Right lobe of liver (tissue), 6 donors: ENCODE measurements at regions not wholly inside any gene's neighbourhood (a gene's known extent, or its start where the extent isn't known, plus 50 kb on each side); places are given as distances from the start of the nearest gene placed in this dataset.

Experiments used
- ATAC-seq, 4 donors: fragments of 200-7000 bp; cut with Tn5 transposase; one replicate each; pipeline ENCODE4 v1.9.1; 2020; ENCODE audit warnings: mild to moderate bottlenecking in 4 of 4, moderate library complexity in 4 of 4
- DNase-seq, 3 donors: peaks; one replicate each; pipeline ENCODE4 v3.0.0-alpha.2; 2020
- H3K27ac ChIP-seq, 3 donors: fragments of 200-600 bp; one replicate each; pipeline ENCODE4 v1.8.0; 2022
- H3K27me3 ChIP-seq, 2 donors: fragments of 200-600 bp; one replicate each; pipeline ENCODE4 v1.8.0; 2022
- H3K36me3 ChIP-seq, 4 donors: fragments of 200-600 bp; sonication (generic) in 1 of 4; one replicate each; pipeline versions ENCODE4 v1.5.1 to v1.8.0; 2017 to 2022; ENCODE audit warnings: control low read depth in 1 of 4
- H3K4me1 ChIP-seq, 4 donors: fragments of 200-600 bp; sonication (generic) in 1 of 4; one replicate each; pipeline versions ENCODE4 v1.5.1 to v1.8.0; 2017 to 2022; ENCODE audit warnings: control low read depth in 1 of 4
- H3K4me3 ChIP-seq, 3 donors: fragments of 200-600 bp; one replicate each; pipeline ENCODE4 v1.8.0; 2022
- H3K9me3 ChIP-seq, 4 donors: fragments of 200-600 bp; sonication (generic) in 1 of 4; one replicate each; pipeline versions ENCODE4 v1.5.1 to v1.8.0; 2017 to 2022; ENCODE audit warnings: control low read depth in 1 of 4
- CTCF ChIP-seq, 4 donors: fragments of 200-600 bp in 3 of 4; fragments of 450-650 bp in 1 of 4; IDR thresholded peaks; one replicate each; pipeline versions ENCODE4 v1.5.1 to v1.8.0; 2016 to 2022; ENCODE audit warnings: antibody characterized with exemption in 4 of 4, mild to moderate bottlenecking in 2 of 4
- POLR2A ChIP-seq: fragments of 450-650 bp; IDR thresholded peaks from one replicate; pipeline ENCODE4 v1.6.1; 2017; ENCODE audit warnings: antibody characterized with exemption, mild to moderate bottlenecking
- WGBS: methylation state at CpG from one replicate; pipeline ENCODE4 v1.1.6; 2018; ENCODE audit warnings: low coverage, low lambda C conversion rate; ENCODE audit not compliant: insufficient coverage; ENCODE audit errors: missing lambda C conversion rate; 5-methylcytosine and 5-hydroxymethylcytosine counted together
- intact Hi-C, 2 donors: fragments of 100-400 bp; cut with DNase I; formaldehyde crosslinking; loops; one replicate each; pipeline versions ENCODE4 v1.11.2 to v1.14.1; 2022
- donor health status: DM: no; HTN: yes; CAD: no.
- donor health status: DM: no; HTN: no; CAD: no.
- donor health status: DM: no; HTN: no; CAD: no.
- donor health status: DM: no; HTN: yes; CAD: no.
- donor health status: DM: no; HTN: yes; CAD: no.

GRCh38 chr2:147521936-147522335, 322.9 kb upstream of the ACVR2A start:
- ATAC-seq = no peak
- Histone ChIP-seq H3K4me1 (peaks cover 0 to 6% (median 0%) of the 10 kb centered on the region in 4 donors), H3K9me3 (no peaks in the 10 kb centered on the region), H3K27me3 (no peaks in the 10 kb centered on the region), H3K4me3 (no peak overlapping the region), H3K27ac (no peak overlapping the region), H3K36me3 (no peaks in the 10 kb centered on the region)
- intact Hi-C loops = no loop called here
- WGBS = 77% methylated on average over 3 of the region's 3 CpGs
- no peak for TF ChIP-seq CTCF (IDR thresholded peaks at IDR 0.05)
- TF ChIP-seq POLR2A = no peak
- DNase-seq = no peak

GRCh38 chr2:147520817-147521216, 324.0 kb upstream of the ACVR2A start:
- DNase-seq (no peak), ATAC-seq (no peak)
- H3K9me3 ChIP-seq = no peaks in the 10 kb centered on the region
- intact Hi-C loops = no loop called here
- H3K4me1 ChIP-seq = peaks cover 0 to under 1% (median 0%) of the 10 kb centered on the region in 4 donors
- no peak overlapping the region for H3K4me3 ChIP-seq
- TF ChIP-seq POLR2A = no peak
- TF ChIP-seq CTCF (IDR thresholded peaks at IDR 0.05) = no peak
- WGBS = 73% methylated on average over 2 of the region's 3 CpGs
- H3K27ac ChIP-seq = no peak overlapping the region
- no peaks in the 10 kb centered on the region for H3K36me3 ChIP-seq
- no peaks in the 10 kb centered on the region for H3K27me3 ChIP-seq

- Histone ChIP-seq H3K4me3 (no peak overlapping the region), H3K36me3 (no peaks in the 10 kb centered on the region), H3K4me1 (no peaks in the 10 kb centered on the region), H3K27me3 (no peaks in the 10 kb centered on the region), H3K27ac (no peak overlapping the region), H3K9me3 (no peaks in the 10 kb centered on the region)
- ATAC-seq (peak in 1 of 4 donors; percentile 45), DNase-seq (no peak)
- 71% methylated on average over 1 of the region's 2 CpGs for WGBS
- intact Hi-C loops = no loop called here
- TF ChIP-seq CTCF (IDR thresholded peaks at IDR 0.05) = no peak
- no peak for TF ChIP-seq POLR2A
Measured at GRCh38 chr2:147519178-147519577, 325.7 kb upstream of the ACVR2A start.

- no peaks in the 10 kb centered on the region for H3K36me3 ChIP-seq
- 36% methylated on average over 1 of the region's 1 CpG for WGBS
- TF ChIP-seq POLR2A = no peak
- H3K4me1 ChIP-seq = no peaks in the 10 kb centered on the region
- H3K4me3 ChIP-seq = no peak overlapping the region
- H3K9me3 ChIP-seq = no peaks in the 10 kb centered on the region
- H3K27ac ChIP-seq = no peak overlapping the region
- ATAC-seq (peak in 3 of 4 donors; percentile 44 to 80 (median 46)), DNase-seq (no peak)
- intact Hi-C loops = no loop called here
- H3K27me3 ChIP-seq = no peaks in the 10 kb centered on the region
Measured at GRCh38 chr2:147515213-147515612, 329.6 kb upstream of the ACVR2A start.

GRCh38 chr2:147512206-147512605, 332.6 kb upstream of the ACVR2A start:
- no peaks in the 10 kb centered on the region for H3K27me3 ChIP-seq
- DNase-seq (no peak), ATAC-seq (no peak)
- no peaks in the 10 kb centered on the region for H3K36me3 ChIP-seq
- no peak overlapping the region for H3K27ac ChIP-seq
- intact Hi-C loops = no loop called here
- H3K9me3 ChIP-seq = no peaks in the 10 kb centered on the region
- H3K4me3 ChIP-seq = no peak overlapping the region
- 50% methylated on average over 5 of the region's 5 CpGs for WGBS
- TF ChIP-seq POLR2A = no peak
- no peak for TF ChIP-seq CTCF (IDR thresholded peaks at IDR 0.05)
- H3K4me1 ChIP-seq = no peaks in the 10 kb centered on the region
